Effector memory CD4-positive, alpha-beta T cell (primary cell): ENCODE measurements at regions not wholly inside any gene's neighbourhood (a gene's known extent, or its start where the extent isn't known, plus 50 kb on each side); places are given as distances from the start of the nearest gene placed in this dataset.
"Not testable (repeated sequence)": the region's sequence is repeated elsewhere in the genome, so short reads cannot be mapped to it uniquely, and the experiment has no call there.

Experiments used
- DNase-seq, 3 donors: peaks; one replicate each; pipeline ENCODE4 v3.0.0-alpha.2; 2020
- H3K27ac ChIP-seq: 2 replicates; pipeline ENCODE4 v1.7.0; 2013; ENCODE audit warnings: mild to moderate bottlenecking, low read length, moderate library complexity; ENCODE audit not compliant: insufficient read depth, poor library complexity, severe bottlenecking
- H3K27me3 ChIP-seq: replicated peaks from 2 replicates; pipeline ENCODE4 v1.7.0; 2013; ENCODE audit warnings: mild to moderate bottlenecking, low read length; ENCODE audit not compliant: insufficient read depth, control insufficient read depth, poor library complexity, severe bottlenecking
- H3K36me3 ChIP-seq: 2 replicates; pipeline ENCODE4 v1.7.0; 2013; ENCODE audit warnings: mild to moderate bottlenecking, low read length, moderate library complexity; ENCODE audit not compliant: control insufficient read depth, insufficient read depth
- H3K4me1 ChIP-seq: 2 replicates; pipeline ENCODE4 v1.7.0; 2013; ENCODE audit warnings: low read length, mild to moderate bottlenecking; ENCODE audit not compliant: control insufficient read depth, insufficient read depth, poor library complexity, severe bottlenecking
- H3K4me3 ChIP-seq: 2 replicates; pipeline ENCODE4 v1.7.0; 2013; ENCODE audit warnings: low read length, low read depth, mild to moderate bottlenecking; ENCODE audit not compliant: insufficient read depth, poor library complexity, severe bottlenecking
- H3K9me3 ChIP-seq: 2 replicates; pipeline ENCODE4 v1.7.0; 2013; ENCODE audit warnings: mild to moderate bottlenecking, low read length, moderate library complexity; ENCODE audit not compliant: control insufficient read depth

DNA sequence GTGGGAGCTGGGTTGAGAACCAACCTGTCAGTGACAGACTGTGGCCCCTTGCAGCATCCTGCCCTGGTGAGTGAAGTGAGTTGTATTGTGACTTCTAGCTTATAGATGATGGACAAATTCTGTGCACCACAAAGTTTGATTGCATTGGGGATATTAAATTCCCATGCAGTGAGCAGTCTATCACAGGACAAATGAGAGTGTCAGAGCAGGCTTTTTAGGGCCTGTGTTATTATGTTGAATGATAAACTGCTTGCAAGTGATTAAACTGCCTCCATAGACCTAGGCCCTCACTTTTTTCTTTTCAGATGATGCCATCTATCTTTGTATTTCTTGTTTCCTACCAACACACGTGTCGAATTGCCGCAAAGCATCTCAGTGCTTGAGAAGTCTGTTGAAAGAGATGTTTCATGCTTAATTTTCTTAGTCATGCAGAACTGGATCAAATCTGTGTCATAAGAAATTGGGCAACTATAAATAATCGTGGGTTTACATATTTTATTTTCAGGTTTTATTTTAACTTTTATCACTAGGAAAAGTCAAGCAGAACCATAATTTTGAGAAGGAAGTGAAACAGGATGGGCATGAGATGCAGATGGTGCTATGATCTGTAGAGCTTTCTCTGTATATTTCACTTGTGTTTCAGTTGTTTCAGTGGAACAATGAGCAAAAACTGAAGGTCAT lies 199.2 kb downstream of the S1PR1 start:
- Histone ChIP-seq H3K27me3 (no peaks in the 10 kb centered on the region), H3K9me3 (no peaks in the 10 kb centered on the region), H3K4me3 (no peak overlapping the region), H3K36me3 (no peaks in the 10 kb centered on the region), H3K4me1 (no peaks in the 10 kb centered on the region), H3K27ac (no peak overlapping the region)
- no peak for DNase-seq

- no peaks in the 10 kb centered on the region for H3K36me3 ChIP-seq
- no peak overlapping the region for H3K4me3 ChIP-seq
These were observed 201.0 kb downstream of the S1PR1 start for GRCh38 chr1:101437800-101438199.

DNA sequence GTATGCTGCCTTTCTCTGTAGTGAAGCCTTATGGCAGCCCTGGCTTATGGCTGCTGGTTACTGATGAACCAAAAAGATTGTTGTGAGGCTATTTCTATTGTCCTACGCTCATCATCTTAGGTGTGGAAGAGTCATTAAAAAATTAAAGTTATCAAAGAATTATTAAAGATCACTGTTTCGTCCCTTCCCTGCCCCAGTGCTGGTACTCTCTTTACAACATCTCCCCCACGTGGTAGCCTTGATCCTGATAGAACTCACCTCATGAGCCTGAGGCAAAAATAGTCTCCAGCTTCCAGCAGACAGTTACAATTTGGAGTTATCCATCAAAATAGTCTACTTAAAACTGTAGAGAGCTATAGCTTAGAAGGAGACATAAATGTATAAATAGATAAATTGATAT lies 201.5 kb downstream of the S1PR1 start:
- Histone ChIP-seq H3K36me3 (no peaks in the 10 kb centered on the region), H3K27me3 (no peaks in the 10 kb centered on the region), H3K4me1 (no peaks in the 10 kb centered on the region), H3K4me3 (no peak overlapping the region), H3K9me3 (no peaks in the 10 kb centered on the region), H3K27ac (no peak overlapping the region)
- no peak for DNase-seq

More at GRCh38 chr1:101437800-101438199, 201.0 kb downstream of the S1PR1 start:
- Histone ChIP-seq H3K27me3 (no peaks in the 10 kb centered on the region), H3K9me3 (no peaks in the 10 kb centered on the region), H3K4me1 (no peaks in the 10 kb centered on the region), H3K27ac (no peak overlapping the region)
- DNase-seq: no peak

- Histone ChIP-seq H3K27ac (no peak overlapping the region), H3K4me3 (no peak overlapping the region), H3K36me3 (no peaks in the 10 kb centered on the region), H3K27me3 (no peaks in the 10 kb centered on the region), H3K9me3 (no peaks in the 10 kb centered on the region), H3K4me1 (no peaks in the 10 kb centered on the region)
- no peak for DNase-seq
These were observed 203.7 kb downstream of the S1PR1 start for GRCh38 chr1:101440485-101440884.

- Histone ChIP-seq H3K4me3 (no peak overlapping the region), H3K36me3 (no peaks in the 10 kb centered on the region), H3K4me1 (no peaks in the 10 kb centered on the region), H3K27ac (no peak overlapping the region), H3K9me3 (no peaks in the 10 kb centered on the region), H3K27me3 (no peaks in the 10 kb centered on the region)
- no peak for DNase-seq
These were observed 207.6 kb downstream of the S1PR1 start for GRCh38 chr1:101444381-101444780.

DNA sequence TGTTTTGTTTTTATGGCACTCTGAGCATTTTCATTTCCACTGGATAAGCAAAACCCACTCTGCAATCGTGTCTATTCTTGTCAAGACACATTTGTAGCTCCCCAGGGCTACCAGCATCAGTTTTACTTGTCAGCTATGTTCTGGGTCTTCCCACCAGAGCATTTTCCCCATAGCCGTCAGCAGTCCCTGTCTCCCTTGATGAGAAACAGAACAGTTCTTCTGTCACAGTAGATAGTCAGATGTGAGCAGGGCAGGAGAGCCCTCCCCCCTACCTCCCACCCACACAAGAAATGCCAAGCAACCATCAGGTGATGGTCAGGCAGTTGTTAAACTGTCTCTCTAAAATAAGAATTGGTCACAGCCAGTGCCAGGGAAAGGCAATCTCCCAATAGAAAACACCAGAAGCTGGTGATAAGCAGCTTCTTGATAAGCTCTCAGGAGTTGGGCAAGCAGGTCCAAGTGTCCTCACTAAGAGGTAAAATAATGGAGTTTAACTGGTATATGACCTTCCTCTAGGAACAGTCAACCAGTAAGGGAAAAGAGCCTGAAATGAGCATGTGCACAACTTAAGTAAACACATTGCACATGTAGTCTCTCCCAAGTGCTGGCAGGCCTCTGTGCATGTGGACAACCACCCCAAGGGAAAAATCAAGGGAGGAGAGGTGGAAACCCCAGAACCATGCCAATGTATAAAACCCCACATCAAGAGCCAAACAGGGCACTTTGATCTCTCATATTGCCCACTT lies 208.2 kb downstream of the S1PR1 start:
- Histone ChIP-seq H3K9me3 (no peaks in the 10 kb centered on the region), H3K27ac (no peak overlapping the region), H3K36me3 (no peaks in the 10 kb centered on the region), H3K27me3 (no peaks in the 10 kb centered on the region), H3K4me3 (no peak overlapping the region), H3K4me1 (no peaks in the 10 kb centered on the region)
- no peak for DNase-seq

DNA sequence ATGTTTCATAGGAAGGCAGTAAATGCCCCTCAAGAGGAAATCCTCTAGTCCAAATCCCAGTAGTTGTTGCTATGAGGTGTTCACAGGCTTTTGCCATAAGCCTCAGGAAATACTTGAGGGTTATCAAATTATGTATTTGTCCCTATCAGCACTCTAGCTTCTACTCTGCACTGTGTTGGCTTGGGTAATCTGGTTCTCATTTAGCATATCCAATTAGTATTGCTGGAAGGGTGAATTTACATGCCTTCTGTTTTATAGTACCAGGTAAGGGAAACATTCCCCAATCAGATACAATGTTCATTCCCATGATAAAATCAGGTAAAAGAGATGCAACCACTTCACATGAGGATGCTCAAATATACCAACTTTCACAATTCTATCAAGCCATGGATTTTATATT lies 211.2 kb downstream of the S1PR1 start:
- peaks cover 3% of the 10 kb centered on the region for H3K4me1 ChIP-seq

GRCh38 chr1:101450691-101451090 lies 213.9 kb downstream of the S1PR1 start:
- H3K4me3 ChIP-seq, H3K36me3 ChIP-seq, H3K27me3 ChIP-seq, H3K9me3 ChIP-seq, DNase-seq, H3K27ac ChIP-seq: not testable (repeated sequence)
- H3K4me1 ChIP-seq: peaks cover 12% of the 10 kb centered on the region

More for the DNA sequence above, 211.2 kb downstream of the S1PR1 start:
- no peak overlapping the region for H3K4me3 ChIP-seq
- no peak overlapping the region for H3K27ac ChIP-seq
- no peaks in the 10 kb centered on the region for H3K36me3 ChIP-seq
- no peaks in the 10 kb centered on the region for H3K27me3 ChIP-seq
- no peak for DNase-seq
- no peaks in the 10 kb centered on the region for H3K9me3 ChIP-seq

DNA sequence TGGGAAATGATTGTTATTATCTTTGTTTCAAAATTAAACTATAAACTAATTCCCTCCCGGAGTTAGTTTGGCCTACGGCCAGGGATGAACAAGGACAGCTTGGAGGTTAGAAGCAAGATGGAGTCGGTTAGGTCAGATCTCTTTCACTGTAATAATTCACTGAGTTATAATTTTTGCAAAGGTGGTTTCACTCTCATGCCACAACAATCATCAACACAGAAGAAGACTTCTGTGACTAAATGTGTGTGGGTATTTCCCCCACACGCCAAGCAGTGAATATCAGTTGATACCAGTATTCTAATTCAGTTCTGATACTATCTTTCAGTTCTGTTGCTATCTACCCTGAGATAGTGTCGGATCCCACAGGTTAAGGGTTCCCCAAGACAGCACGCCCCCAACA lies 215.1 kb downstream of the S1PR1 start:
- Histone ChIP-seq H3K9me3 (no peaks in the 10 kb centered on the region), H3K4me3 (no peak overlapping the region), H3K27ac (no peak overlapping the region), H3K4me1 (peaks cover 12% of the 10 kb centered on the region), H3K27me3 (no peaks in the 10 kb centered on the region), H3K36me3 (no peaks in the 10 kb centered on the region)
- DNase-seq: no peak

DNA sequence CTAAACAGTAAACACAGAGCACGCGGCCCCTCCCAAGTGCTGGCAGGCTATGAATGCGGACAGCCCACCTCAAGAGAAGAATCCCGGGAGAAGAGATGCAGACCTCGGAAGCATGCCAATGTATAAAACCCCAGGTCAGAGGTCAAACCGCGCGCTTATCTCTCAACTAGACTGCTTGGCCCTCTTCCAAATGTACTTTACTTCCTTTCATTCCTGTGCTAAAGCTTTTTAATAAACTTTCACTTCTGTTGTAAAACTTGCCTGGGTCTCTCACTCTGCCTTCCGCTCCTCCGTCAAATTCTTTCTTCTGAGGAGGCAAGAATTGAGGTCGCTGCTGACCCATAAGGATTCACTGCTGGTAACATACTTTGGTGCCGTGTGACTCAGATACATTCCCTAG lies 216.0 kb downstream of the S1PR1 start:
- no peak overlapping the region for H3K27ac ChIP-seq
- no peak overlapping the region for H3K4me3 ChIP-seq
- H3K36me3 ChIP-seq: no peaks in the 10 kb centered on the region
- H3K4me1 ChIP-seq: peaks cover 12% of the 10 kb centered on the region
- no peaks in the 10 kb centered on the region for H3K27me3 ChIP-seq
- DNase-seq: no peak
- H3K9me3 ChIP-seq: no peaks in the 10 kb centered on the region
